GM21737 (cell line): ENCODE measurements at regions not wholly inside any gene's neighbourhood (a gene's known extent, or its start where the extent isn't known, plus 50 kb on each side); places are given as distances from the start of the nearest gene placed in this dataset.

ENCODE experiments used
- ATAC-seq: cut with Tn5 transposase; IDR thresholded peaks from one replicate; pipeline ENCODE4 v1.9.1; 2021; ENCODE audit warnings: mild to moderate bottlenecking, moderate library complexity; ENCODE audit not compliant: unreplicated experiment

DNA sequence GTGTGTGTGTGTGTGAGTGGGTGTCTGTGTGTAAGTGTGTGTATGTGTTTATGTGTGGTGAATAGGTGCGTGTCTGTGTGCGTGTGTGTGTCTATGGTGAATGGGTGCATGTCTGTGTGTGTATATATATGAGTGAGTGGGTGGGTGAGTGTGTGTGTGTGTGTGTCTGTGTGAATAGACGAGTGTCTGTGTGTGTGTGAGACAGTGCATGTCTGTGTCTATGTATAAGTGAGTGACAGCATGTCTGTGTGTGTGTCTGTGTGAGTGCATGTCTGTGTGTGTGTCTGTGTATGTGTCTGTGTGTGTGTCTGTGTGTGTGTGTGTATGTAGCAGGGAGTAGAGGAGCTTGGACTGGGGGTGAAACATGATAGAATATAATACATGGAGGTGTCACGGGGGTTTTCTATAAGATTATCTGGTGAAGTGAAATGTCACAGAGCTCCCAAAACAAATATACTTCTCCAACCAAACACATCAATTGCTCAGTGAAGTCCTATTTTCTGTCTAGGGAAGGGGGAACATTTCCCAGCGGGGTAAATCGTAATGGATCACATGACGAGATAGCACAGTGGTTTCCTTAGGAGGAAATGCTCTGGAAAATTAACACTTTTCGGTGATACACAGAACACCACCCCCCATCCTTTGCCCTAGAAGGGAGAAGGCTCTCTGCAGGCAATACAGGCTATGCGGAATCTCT lies 723.3 kb upstream of the CELF2 start:
- ATAC-seq, result no peak

DNA sequence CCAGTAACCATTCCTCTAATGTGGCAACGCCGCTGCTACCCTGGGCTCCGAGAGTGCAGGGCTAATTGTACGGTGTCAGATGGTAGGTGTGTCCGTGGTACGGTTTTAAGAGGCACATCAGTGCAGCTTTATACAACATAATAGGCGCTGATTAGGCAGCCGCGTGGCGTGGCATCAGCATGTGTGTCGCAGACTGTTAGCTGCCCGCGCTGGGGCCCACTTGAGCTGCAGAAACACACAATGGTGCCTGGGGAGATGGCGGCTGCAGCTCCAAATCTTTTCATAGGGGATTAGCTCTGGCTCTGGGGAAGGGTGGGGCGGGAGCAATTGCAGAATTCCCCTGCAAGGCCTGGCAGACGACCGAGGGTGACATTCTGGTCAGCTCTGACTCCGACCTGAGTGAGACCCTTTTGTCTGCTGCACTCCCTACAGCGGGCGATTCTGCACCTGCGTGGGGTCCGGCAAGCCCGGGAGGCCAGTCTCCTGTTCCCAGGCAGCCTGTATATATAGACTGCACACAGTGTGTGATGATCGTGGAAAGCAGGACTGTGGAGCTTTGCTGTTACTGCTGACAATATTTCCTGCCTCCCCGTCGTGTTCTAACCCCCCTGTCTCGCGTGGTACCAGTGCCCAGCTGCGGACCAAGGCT lies 722.7 kb upstream of the CELF2 start:
- ATAC-seq, result no peak

DNA sequence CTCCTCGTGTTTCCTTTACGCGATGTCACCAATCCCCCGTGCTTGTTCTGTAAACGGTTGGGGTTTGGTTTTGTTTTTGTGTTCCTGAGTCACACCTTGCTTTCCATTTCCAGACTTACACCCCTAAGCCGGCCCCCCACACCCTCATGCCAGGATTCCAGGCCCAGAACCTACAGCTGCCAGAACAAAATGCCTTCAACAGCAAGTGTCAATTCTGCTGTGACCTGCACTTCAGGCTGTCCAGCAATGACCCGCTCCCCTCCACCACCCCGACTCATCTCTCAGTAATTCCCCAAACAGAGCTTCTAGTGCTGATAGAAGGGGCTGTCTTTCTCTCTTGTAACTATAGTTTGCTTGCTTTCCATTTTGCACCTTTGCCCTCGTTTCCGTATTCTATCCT lies 722.1 kb upstream of the CELF2 start:
- no peak for ATAC-seq

DNA sequence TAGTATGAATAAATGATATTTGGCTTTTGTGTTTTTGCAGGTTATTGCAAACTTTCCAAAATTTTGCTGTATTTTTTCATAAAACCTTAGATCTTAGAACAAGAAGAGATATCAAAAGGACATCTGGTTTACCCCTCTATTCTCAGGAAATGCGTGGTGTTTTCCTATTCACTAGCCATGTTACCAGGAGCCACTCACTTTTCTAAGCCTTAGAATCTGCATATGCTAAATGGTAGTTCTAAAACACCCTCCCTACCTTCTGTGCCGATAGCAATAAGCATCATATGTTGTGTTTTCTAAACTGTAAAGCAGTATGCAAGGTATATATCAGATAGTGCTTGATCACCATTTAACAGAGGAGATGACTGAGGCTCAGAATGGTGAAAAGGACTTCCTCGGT lies 715.0 kb upstream of the CELF2 start:
- no peak for ATAC-seq

DNA sequence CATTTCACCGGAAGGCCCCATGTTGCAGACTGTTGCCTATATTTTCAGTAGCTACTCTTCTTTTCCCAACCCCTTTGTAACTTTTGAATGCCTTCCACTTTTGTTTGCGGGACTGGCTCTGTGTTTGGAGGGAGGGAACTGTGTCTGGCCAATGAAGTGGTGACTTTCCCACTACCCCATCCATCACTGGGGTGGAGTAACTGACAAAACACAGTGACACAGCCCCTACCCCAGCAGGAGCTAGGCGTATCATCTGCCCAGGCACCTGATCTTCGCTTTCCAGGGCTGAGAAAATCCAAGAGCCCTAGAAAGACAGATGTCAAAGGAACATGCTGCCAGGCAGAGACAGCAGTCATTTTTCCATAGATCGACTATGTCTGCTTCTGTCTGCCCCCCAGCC lies 710.6 kb upstream of the CELF2 start:
- no peak for ATAC-seq

DNA sequence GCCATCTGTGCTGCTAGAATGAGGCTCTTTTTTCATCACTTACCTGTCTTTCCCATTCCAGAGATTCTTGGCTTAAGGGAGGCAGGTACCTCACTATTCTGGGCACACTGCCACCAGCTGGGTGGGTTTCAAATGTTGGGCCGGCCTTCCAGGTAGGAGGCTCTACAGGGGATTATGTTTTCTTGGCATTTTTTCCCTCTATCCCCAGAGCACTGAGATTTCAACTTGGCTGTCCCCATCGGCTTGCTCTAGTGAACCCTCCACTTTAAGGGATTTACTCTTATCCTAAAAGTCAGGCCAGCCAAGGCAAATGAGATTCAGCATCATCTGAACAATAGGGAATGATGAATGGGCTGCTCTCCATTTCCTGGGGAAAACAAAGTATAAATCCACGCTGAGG lies 710.1 kb upstream of the CELF2 start:
- no peak for ATAC-seq

DNA sequence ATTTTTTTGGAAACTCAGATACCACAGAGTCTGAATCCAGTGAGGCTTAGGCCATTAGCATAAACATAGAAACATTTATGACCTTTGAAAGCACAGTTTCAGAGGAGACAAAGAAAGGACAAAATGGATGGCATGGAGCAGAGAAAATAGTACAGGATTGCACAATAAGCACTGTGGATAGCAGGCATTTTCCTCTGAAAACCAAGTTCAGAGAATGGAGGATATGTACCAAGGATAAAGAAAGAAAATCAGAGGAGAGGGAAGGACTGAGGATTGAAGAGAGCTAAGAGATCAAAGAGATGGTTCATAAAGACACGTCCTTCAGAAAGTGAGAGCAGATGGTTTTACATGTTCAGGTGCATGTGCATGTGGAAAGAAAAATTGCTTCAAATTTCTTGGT lies 707.2 kb upstream of the CELF2 start:
- no peak for ATAC-seq

DNA sequence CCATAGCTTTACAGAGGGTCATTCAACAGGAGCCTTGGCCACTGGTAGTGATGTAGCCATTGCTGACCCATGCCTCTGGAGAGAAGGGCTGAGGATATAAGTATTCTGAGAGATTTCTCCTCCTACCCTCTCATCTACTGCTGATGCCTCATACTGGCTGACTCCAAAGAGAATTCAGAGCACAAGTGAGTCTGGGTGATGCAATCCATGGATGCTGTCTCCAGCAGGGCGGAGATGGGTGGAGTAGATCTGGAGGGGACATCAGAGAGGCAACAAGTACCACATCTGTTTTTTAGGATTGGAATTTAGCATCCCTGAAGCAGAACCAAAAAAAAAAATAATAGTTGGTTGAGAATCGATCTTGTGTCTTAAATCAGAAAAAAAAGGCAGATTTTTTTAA lies 705.7 kb upstream of the CELF2 start:
- no peak for ATAC-seq

DNA sequence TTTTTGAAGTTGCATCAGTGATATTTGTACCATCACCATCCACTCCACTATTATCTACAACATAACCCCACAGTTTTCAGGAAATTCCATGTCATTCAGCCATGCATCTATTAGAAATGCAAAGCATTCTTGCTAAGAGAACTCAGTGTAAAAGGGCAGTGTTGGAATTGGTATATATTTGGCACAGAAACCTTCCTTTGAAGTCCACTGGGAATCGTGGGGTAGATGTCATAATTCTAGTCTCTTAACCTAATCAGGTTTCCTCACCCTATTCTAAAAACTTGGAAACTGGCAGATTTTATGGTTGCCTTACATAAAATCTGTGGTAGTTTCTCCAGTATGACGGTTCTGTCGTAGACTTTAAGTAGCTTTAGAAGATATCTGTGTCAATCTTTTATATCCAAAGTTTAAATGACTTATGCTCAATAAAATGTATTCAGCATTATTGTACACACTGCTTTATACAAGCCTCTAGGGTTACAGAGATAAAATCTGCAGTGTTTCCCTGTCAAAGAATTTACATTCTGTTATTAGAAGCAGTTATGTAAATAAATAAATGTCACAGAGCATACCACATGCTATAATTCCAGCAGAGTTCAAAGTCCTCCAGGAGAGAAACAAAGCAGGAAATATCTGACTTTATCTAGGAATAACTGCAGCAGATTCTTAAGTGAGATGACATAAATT lies 704.4 kb upstream of the CELF2 start:
- ATAC-seq, result no peak

DNA sequence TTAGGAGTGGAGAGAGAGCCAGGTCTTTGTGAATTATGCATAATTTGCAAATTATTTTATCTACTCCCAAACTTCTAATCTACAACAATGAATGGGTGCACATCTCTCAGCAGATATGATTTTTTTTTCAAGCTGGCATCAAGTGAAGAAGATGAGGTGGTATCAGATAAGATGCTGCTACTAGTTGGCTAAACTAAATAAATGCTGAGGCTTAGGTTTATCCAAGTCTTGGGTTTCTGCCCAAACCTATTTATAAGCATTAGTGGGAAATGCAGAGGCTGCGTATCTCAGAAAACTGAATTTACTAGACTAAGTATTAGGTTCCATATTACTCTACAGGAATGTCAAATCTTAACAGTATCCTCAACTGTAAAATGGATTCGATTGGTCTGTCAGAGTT lies 703.0 kb upstream of the CELF2 start:
- no peak for ATAC-seq

DNA sequence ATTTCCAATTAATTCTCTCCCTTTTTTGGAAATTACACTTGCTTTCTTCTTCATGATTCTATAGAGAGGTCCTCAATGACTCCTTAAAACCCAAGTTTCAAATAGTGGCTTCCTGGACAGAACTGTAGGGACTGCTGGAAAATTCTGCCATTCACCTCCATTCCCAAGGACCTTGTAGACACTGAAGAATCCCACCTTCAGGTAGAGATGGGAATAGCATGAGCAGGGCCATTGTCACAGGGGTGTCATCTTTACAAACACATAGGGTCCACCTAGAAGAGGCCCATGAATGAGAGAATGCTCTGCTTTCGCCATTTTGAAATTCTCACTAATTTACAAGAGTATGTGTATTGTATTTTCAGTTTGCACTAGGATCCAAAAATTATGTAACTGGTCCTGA lies 701.7 kb upstream of the CELF2 start:
- ATAC-seq, result no peak

DNA sequence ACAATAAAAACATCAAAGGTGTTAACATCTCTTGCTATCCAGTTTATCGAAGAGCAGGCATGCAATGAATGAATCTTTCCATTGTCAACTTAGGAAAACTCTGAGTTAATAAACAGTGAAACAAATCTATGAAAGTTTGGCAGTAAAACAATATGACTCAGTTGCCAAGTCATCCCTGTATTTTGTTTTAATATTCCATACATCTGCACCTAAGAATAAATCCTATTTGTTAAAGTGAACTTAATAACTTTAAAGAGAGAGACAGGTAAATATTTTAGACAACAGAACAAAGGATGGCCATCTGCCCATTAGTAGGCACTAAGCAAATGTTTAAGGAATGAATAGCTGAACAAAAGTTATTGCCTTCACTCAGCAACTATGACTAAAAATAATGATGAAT lies 700.5 kb upstream of the CELF2 start:
- no peak for ATAC-seq

DNA sequence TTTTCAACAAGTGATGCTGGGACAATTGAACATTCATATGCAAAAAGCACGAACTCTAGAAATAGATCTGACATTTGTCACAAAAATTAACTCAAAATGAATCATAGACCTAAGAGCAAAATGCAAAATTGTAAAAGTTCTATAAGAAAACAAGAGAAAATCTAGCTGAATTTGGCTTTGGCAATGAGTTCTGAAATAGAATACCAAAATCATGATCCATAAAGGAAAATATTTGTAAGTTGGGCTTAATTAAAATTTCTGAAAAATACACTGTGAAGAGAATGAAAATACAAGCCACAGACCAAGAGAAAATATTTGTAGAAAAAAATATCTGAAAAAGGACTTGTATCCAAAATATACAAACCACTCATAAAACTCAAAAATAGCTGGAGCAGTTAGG lies 698.8 kb upstream of the CELF2 start:
- no peak for ATAC-seq

DNA sequence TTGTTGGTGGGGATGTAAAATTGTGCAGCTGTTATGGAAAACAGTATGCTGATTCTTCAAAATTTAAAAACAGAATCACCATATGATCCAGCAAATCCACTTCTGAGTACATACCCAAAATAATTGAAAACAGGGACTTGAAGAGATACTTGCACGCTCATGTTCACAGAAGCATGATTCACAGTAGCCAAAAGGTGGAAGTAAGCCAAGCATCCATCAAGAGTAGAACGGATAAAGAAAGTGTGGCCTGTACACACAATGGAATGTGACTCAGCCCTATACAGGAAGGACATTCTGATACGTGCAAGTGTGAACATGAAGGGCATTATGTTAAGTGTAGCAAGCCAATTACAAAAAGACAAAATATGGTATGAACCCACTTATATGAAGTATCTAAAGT lies 696.7 kb upstream of the CELF2 start:
- no peak for ATAC-seq

DNA sequence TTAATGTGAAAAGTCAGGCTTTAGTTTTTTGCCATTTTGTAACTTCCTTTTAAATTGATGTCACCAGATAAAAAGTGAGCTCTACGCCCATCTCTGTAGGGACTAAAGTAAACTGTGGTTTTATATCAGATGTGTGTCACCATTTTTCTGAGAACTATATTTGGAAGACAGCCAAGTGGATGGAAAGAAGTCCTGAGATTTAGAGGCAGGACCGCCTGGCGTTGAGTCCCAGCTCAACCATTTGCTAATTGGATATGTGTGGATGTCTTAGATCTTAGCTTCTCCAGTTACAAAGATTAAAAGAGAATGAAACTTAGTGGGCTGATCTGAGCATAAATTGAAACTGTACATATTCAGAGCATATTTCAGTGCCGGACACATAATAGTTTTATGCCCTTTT lies 691.6 kb upstream of the CELF2 start:
- no peak for ATAC-seq

DNA sequence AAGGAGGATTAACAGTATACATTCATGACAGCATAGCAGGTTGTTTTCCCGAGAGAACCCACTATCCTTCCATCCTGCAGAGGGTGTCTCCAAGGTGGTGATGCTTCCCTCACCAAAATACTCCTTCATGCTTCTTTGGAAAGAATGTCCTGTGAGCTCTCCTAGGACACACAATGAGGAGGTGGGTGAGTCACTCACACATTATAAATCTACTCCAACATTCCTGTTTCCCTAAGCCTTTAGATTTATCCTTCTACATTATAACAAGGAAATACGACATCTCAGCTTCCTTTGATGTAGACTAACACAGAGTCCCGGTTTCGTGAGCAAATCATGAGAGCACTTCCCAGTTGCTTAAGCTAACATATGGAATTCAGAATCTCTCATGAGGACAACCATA lies 689.7 kb upstream of the CELF2 start:
- no peak for ATAC-seq

DNA sequence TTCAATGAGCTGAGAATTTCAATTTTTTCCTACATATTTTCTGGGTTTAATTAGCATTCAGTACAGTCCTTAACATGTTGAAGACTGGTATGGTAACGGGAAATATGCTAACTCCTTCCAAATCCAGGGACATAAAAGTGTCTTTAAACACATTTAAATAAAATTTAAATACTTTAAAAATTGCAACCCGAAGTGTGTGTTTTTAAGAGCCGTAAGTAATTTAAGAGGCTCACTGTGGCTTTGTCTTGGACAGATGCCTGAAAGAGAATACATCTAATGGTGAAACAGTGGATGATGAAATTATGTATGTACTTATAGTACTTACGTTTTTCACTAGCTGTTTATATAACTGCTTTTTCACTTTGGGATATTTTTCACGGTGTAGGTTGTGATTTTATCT lies 687.3 kb upstream of the CELF2 start:
- no peak for ATAC-seq

DNA sequence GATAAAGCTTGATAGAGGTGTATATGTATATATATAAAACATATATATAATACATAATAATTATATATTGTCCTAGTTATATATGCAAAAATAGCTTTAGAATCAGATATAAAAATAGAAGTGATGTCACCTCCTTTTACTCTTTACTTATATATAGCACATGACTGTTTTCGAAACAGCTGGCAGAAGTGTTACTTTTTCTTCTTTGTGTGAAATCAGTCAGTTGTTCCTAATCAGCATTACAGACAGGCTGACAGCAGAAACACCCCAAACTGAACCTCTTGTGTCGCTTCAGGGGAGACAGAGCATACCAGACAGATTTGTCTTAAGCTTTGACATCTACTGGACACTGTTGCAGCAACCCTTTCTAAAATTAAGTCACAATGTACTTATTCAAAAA lies 684.9 kb upstream of the CELF2 start:
- no peak for ATAC-seq

DNA sequence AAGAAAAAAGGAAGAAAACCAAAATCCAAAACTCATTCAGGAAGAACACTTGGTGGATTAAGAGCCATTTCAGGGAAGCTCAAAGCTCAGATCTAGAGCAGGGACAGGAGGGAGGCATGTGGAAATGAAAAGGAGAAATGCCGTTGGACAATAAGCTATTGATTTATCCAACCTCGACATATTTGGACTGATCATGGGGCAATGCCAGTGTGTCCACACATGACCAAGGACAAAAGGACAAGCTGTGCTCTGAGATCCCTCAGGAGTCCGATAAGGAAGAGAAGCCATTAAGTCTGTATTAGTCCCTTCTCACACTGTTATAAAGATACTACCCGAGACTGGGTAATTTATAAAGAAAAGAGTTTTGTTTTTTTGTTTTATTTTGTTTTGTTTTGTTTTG lies 684.0 kb upstream of the CELF2 start:
- ATAC-seq, result no peak

DNA sequence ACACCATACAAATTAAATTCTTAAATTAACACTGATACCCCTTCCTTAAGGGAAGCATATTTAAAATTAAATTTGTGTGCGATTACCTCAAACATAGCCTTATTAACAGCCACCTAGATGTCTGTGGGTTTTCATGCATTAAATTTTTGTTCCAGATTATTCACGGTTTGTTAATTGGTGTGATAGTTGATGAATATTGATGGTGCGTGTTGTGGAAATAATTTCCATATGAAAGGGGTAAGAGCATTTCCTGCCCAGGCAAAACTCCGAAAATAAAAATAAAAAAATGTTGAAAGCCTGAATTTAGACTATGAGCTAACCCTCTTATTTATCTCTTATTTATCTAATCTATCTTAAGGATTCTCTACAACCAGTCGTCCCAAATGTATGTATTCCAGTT lies 679.3 kb upstream of the CELF2 start:
- ATAC-seq, result no peak

DNA sequence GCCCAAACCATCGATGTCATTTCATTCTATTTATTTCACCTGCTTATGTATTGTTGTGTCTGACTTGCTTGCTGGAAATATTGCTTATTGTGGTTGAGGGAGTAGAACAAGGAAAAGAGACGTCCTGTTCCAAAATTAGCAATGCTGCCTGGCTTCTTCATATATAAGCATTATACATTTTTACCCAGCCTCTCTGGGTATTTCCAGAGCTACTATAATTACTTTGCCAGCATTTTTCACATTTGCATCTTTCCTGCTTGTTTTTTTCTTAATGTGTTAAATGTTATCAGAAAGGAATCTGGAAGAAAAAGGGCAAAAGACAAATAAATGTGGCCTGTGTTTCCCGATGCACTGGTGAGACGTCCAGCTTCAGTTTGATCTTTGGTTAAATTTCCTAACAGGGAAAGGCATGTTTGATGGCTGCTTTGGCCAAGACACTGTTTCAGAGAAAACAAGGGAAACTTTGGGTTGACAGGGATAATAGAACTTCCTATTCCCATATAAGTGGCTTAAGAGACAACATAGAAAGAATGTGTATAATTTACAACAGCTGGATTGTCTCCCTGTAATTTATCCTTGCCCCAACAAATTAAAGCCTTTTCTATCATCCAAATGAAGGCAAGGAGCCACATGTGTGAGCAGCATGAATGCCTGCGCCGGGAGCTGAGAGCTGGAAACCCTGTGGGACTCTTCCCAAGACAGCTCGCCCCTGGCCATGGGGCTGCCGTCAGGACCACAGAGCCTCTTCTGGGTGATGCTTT lies 671.1 kb upstream of the CELF2 start:
- ATAC-seq, result no peak

DNA sequence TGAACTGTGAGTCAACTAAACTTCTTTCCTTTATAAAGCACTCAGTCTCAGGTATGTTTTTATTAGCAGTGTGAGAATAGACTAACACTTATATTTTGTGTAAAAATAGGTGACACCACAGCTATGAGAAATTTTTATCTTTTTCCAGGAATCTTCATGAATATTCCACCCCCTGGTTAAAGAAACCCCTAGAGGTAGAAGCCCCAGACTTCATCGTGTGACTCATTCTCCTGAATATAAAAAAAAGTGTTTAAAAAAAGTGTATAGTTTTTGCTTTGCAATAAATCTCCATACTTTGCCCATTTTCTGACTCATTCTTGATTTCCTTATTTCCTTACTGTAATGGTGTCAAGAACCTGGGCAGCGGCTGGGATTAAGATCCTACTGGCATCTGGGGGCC lies 667.6 kb upstream of the CELF2 start:
- ATAC-seq, result no peak
